C4-2B (cell line): ENCODE measurements at regions not wholly inside any gene's neighbourhood (a gene's known extent, or its start where the extent isn't known, plus 50 kb on each side); places are given as distances from the start of the nearest gene placed in this dataset.
"Not testable (repeated sequence)": the region's sequence is repeated elsewhere in the genome, so short reads cannot be mapped to it uniquely, and the experiment has no call there.

Experiments
- ZFX ChIP-seq: fragments of 450-650 bp; IDR thresholded peaks from 2 replicates; pipeline ENCODE4 v1.6.1; 2017
- TF ChIP-seq, protein P1 (sequence below): fragments of 450-650 bp; conservative IDR thresholded peaks from 2 replicates; pipeline ENCODE4 v1.5.1; 2017; ENCODE audit warnings: mild to moderate bottlenecking

DNA sequence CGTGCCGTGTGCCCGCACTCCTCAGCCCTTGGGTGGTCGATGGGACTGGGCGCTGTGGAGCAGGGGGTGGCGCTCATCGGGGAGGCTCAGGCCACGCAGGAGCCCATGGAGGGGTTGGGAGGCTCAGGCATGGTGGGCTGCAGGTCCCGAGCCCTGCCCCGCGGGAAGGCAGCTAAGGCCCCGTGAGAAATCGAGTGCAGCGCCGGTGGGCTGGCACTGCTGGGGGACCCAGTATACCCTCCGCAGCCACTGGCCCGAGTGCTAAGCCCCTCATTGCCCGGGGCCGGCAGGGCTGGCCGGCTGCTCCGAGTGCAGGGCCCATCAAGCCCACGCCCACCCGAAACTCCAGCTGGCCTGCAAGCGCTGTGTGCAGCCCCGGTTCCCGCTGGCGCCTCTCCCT is 384.1 kb downstream of the GLUD2 start:
- TF ChIP-seq, protein P1, sequence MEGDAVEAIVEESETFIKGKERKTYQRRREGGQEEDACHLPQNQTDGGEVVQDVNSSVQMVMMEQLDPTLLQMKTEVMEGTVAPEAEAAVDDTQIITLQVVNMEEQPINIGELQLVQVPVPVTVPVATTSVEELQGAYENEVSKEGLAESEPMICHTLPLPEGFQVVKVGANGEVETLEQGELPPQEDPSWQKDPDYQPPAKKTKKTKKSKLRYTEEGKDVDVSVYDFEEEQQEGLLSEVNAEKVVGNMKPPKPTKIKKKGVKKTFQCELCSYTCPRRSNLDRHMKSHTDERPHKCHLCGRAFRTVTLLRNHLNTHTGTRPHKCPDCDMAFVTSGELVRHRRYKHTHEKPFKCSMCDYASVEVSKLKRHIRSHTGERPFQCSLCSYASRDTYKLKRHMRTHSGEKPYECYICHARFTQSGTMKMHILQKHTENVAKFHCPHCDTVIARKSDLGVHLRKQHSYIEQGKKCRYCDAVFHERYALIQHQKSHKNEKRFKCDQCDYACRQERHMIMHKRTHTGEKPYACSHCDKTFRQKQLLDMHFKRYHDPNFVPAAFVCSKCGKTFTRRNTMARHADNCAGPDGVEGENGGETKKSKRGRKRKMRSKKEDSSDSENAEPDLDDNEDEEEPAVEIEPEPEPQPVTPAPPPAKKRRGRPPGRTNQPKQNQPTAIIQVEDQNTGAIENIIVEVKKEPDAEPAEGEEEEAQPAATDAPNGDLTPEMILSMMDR, result not testable (repeated sequence)
- TF ChIP-seq ZFX, result not testable (repeated sequence)
